H1 (cell line): ENCODE measurements at regions not wholly inside any gene's neighbourhood (a gene's known extent, or its start where the extent isn't known, plus 50 kb on each side); places are given as distances from the start of the nearest gene placed in this dataset.

Source experiments
- CTCF ChIA-PET: fragments of 300-600 bp; sonication (Branson Sonifier 250); formaldehyde crosslinking; loops from one replicate; lab custom pipeline; 2021; ENCODE audit not compliant: partially characterized antibody; lab: Charles Lee
- POLR2A ChIA-PET: fragments of 300-600 bp; sonication (Branson Sonifier 250); formaldehyde crosslinking; loops from one replicate; lab custom pipeline; 2021; ENCODE audit warnings: inconsistent platforms; ENCODE audit not compliant: partially characterized antibody; lab: Charles Lee
- DNase-seq, 2 experiments: peaks; one replicate each; pipeline versions ENCODE4 v3.0.0 to v3.0.0-alpha.2; 2010 to 2022; ENCODE audit warnings: low spot score in 2 of 2, low read depth in 1 of 2, mixed read lengths in 1 of 2
- FAIRE-seq: peaks from 2 replicates; lab custom pipeline; 2011; peaks lifted over from hg19 to GRCh38; lab: Jason Lieb, UNC
- H2AFZ ChIP-seq: 2 replicates; pipeline ENCODE4 v1.8.1; 2012; ENCODE audit warnings: low read length, inconsistent platforms
- H2AK5ac ChIP-seq: 2 replicates; pipeline ENCODE4 v1.6.1; 2013; ENCODE audit warnings: low read depth, low read length
- H2BK120ac ChIP-seq: replicated peaks from 2 replicates; pipeline ENCODE3; 2013; ENCODE audit warnings: low read depth, low read length, inconsistent platforms
- H2BK12ac ChIP-seq: 2 replicates; pipeline ENCODE4 v1.6.1; 2013; ENCODE audit warnings: low read depth, low read length
- H2BK15ac ChIP-seq: 2 replicates; pipeline ENCODE4 v1.6.1; 2013; ENCODE audit warnings: low read length
- H2BK20ac ChIP-seq: 2 replicates; pipeline ENCODE4 v1.6.1; 2013; ENCODE audit warnings: low read length
- H2BK5ac ChIP-seq: 2 replicates; pipeline ENCODE4 v1.6.1; 2013; ENCODE audit warnings: low read depth, low read length
- H3K14ac ChIP-seq: 2 replicates; pipeline ENCODE4 v1.6.1; 2013; ENCODE audit warnings: inconsistent platforms; ENCODE audit not compliant: insufficient read length
- H3K18ac ChIP-seq: 2 replicates; pipeline ENCODE4 v1.6.1; 2013; ENCODE audit warnings: low read length; ENCODE audit errors: extremely low read depth
- H3K23ac ChIP-seq: 2 replicates; pipeline ENCODE4 v1.6.1; 2013; ENCODE audit warnings: inconsistent platforms; ENCODE audit not compliant: insufficient read length
- H3K23me2 ChIP-seq: 2 replicates; pipeline ENCODE4 v1.6.1; 2013; ENCODE audit warnings: low read depth, low read length
- H3K27ac ChIP-seq: 2 replicates; pipeline ENCODE4 v1.6.1; 2011; ENCODE audit warnings: low read depth, low read length, inconsistent platforms
- H3K27me3 ChIP-seq, 4 experiments: replicated peaks in 1 of 4; 1 replicate in 1 of 4; 2 replicates in 3 of 4; pipeline versions ENCODE4 v1.6.1 to v1.8.1; 2011 to 2013; ENCODE audit warnings: low read length in 3 of 4, mild to moderate bottlenecking in 3 of 4, inconsistent platforms in 2 of 4, mixed read lengths in 2 of 4, moderate library complexity in 1 of 4; ENCODE audit not compliant: control insufficient read depth in 3 of 4, insufficient read depth in 3 of 4; ENCODE audit errors: extremely low read depth in 1 of 4
- H3K36me3 ChIP-seq, 4 experiments: 2 replicates each; pipeline versions ENCODE4 v1.6.1 to v1.8.1; 2011 to 2013; ENCODE audit warnings: mild to moderate bottlenecking in 4 of 4, low read length in 3 of 4, moderate library complexity in 2 of 4, control low read depth in 1 of 4, inconsistent platforms in 1 of 4; ENCODE audit not compliant: insufficient read depth in 4 of 4, control insufficient read depth in 2 of 4
- H3K4ac ChIP-seq: replicated peaks from 2 replicates; pipeline ENCODE3; 2013; ENCODE audit warnings: low read length, low read depth, mixed read lengths, inconsistent platforms; ENCODE audit not compliant: insufficient read length
- H3K4me1 ChIP-seq, 4 experiments: replicated peaks in 1 of 4; 1 replicate in 1 of 4; 2 replicates in 3 of 4; pipeline versions ENCODE4 v1.6.1 to v1.8.1; 2011 to 2013; ENCODE audit warnings: low read length in 3 of 4, inconsistent platforms in 2 of 4, mixed read lengths in 1 of 4; ENCODE audit not compliant: insufficient read depth in 4 of 4, control insufficient read depth in 3 of 4
- H3K4me2 ChIP-seq, 2 experiments: 2 replicates each; pipeline versions ENCODE4 v1.6.1 to v1.8.1; 2011 to 2013; ENCODE audit warnings: low read depth in 2 of 2, low read length in 2 of 2, control low read depth in 1 of 2, inconsistent platforms in 1 of 2, mild to moderate bottlenecking in 1 of 2; ENCODE audit not compliant: insufficient read depth in 1 of 2
- H3K4me3 ChIP-seq, 4 experiments: fragments of 200-600, 300-600 bp in 1 of 4; sonication (generic), shearing (Covaris generic), sonication (Bioruptor Twin) in 1 of 4; 2 replicates each; pipeline versions ENCODE4 v1.5.1 to v1.8.1; 2011 to 2016; ENCODE audit warnings: low read length in 4 of 4, low read depth in 3 of 4, control low read depth in 2 of 4, inconsistent platforms in 2 of 4, mild to moderate bottlenecking in 2 of 4, mixed read lengths in 1 of 4, moderate library complexity in 1 of 4; ENCODE audit not compliant: insufficient read depth in 2 of 4; ENCODE audit errors: extremely low read depth in 1 of 4
- H3K56ac ChIP-seq: replicated peaks from 2 replicates; pipeline ENCODE3; 2013; ENCODE audit warnings: low read depth, mild to moderate bottlenecking, mixed read lengths, low read length, inconsistent platforms; ENCODE audit not compliant: insufficient read length
- H3K79me1 ChIP-seq: 2 replicates; pipeline ENCODE4 v1.6.1; 2013; ENCODE audit warnings: low read depth, low read length, control low read depth
- H3K79me2 ChIP-seq, 2 experiments: 2 replicates each; pipeline versions ENCODE4 v1.6.1 to v1.8.1; 2012 to 2013; ENCODE audit warnings: low read length in 2 of 2, mild to moderate bottlenecking in 2 of 2, inconsistent platforms in 1 of 2; ENCODE audit not compliant: insufficient read depth in 2 of 2, control insufficient read depth in 1 of 2
- H3K9ac ChIP-seq, 4 experiments: replicated peaks in 1 of 4; 1 replicate in 1 of 4; 2 replicates in 3 of 4; pipeline versions ENCODE4 v1.6.1 to v1.8.1; 2011 to 2013; ENCODE audit warnings: low read depth in 3 of 4, low read length in 3 of 4, control low read depth in 2 of 4, mild to moderate bottlenecking in 2 of 4, moderate library complexity in 2 of 4, inconsistent platforms in 1 of 4; ENCODE audit errors: extremely low read depth in 1 of 4
- H3K9me3 ChIP-seq, 2 experiments: 2 replicates each; pipeline versions ENCODE4 v1.6.1 to v1.8.1; 2012 to 2013; ENCODE audit warnings: mild to moderate bottlenecking in 2 of 2, moderate library complexity in 2 of 2, control low read depth in 1 of 2, inconsistent platforms in 1 of 2, low read depth in 1 of 2, low read length in 1 of 2, mixed read lengths in 1 of 2; ENCODE audit not compliant: insufficient read depth in 2 of 2
- H4K20me1 ChIP-seq, 2 experiments: replicated peaks in 1 of 2; 2 replicates each; pipeline versions ENCODE3 to v1.8.1; 2011 to 2013; ENCODE audit warnings: inconsistent platforms in 2 of 2, low read length in 2 of 2, mild to moderate bottlenecking in 1 of 2; ENCODE audit not compliant: insufficient read depth in 2 of 2, control insufficient read depth in 1 of 2
- H4K5ac ChIP-seq: 2 replicates; pipeline ENCODE4 v1.6.1; 2013; ENCODE audit warnings: low read length, low read depth, mixed read lengths, inconsistent platforms; ENCODE audit not compliant: insufficient read length
- H4K8ac ChIP-seq: 2 replicates; pipeline ENCODE4 v1.8.0; 2013; ENCODE audit warnings: mild to moderate bottlenecking, moderate library complexity, low read length, inconsistent platforms; ENCODE audit not compliant: insufficient read depth; ENCODE audit errors: extremely low read depth
- H4K91ac ChIP-seq: replicated peaks from 2 replicates; pipeline ENCODE3; 2013; ENCODE audit warnings: low read length, mixed read lengths, inconsistent platforms; ENCODE audit not compliant: insufficient read length
- ASH2L ChIP-seq: fragments of 200-600, 300-600 bp; sonication (generic); IDR thresholded peaks from one replicate; pipeline ENCODE4 v1.7.1; 2017; ENCODE audit warnings: low read length
- BACH1 ChIP-seq: IDR thresholded peaks from 2 replicates; pipeline ENCODE4 v1.6.1; 2012; ENCODE audit warnings: low read length, improper control_type of control experiment
- CBX8 ChIP-seq: fragments of 300-800, 300-1000 bp; sonication (generic); IDR thresholded peaks from 2 replicates; pipeline ENCODE4 v1.7.1; 2016; ENCODE audit warnings: low read depth, low read length, borderline replicate concordance
- CHD1 ChIP-seq: IDR thresholded peaks from 2 replicates; pipeline ENCODE4 v1.6.1; 2012; ENCODE audit warnings: low read depth, low read length, improper control_type of control experiment
- EGR1 ChIP-seq: IDR thresholded peaks from 2 replicates; pipeline ENCODE4 v1.6.1; 2011; ENCODE audit warnings: low read depth, low read length, borderline replicate concordance
- FOSL1 ChIP-seq: IDR thresholded peaks from 2 replicates; pipeline ENCODE4 v1.6.1; 2011; ENCODE audit warnings: mild to moderate bottlenecking, low read depth, low read length, moderate library complexity; ENCODE audit not compliant: insufficient read depth
- GTF2F1 ChIP-seq: IDR thresholded peaks from 2 replicates; pipeline ENCODE4 v1.6.1; 2012; ENCODE audit warnings: low read depth, low read length, improper control_type of control experiment, borderline replicate concordance
- HDAC6 ChIP-seq: IDR thresholded peaks from one replicate; pipeline ENCODE4 v1.7.1; 2012; ENCODE audit warnings: low read depth, mild to moderate bottlenecking, inconsistent platforms, low read length, moderate library complexity
- NANOG ChIP-seq: IDR thresholded peaks from 2 replicates; pipeline ENCODE4 v1.6.1; 2011; ENCODE audit warnings: low read length, low read depth, mild to moderate bottlenecking, inconsistent platforms; ENCODE audit not compliant: insufficient read depth, poor library complexity, severe bottlenecking
- POLR2A ChIP-seq, 2 experiments: IDR thresholded peaks; 1 replicate in 1 of 2; 2 replicates in 1 of 2; pipeline ENCODE4 v1.6.1; 2011; ENCODE audit warnings: low read depth in 2 of 2, low read length in 2 of 2, mild to moderate bottlenecking in 2 of 2; ENCODE audit errors: control extremely low read depth in 1 of 2
- RNF2 ChIP-seq: fragments of 200-900, 300-1000 bp; sonication (generic); IDR thresholded peaks from 2 replicates; pipeline ENCODE4 v1.7.1; 2016; ENCODE audit warnings: borderline replicate concordance, low read depth, mild to moderate bottlenecking, antibody characterized with exemption, low read length; ENCODE audit not compliant: poor library complexity, severe bottlenecking; ENCODE audit errors: missing control alignments
- SP2 ChIP-seq: IDR thresholded peaks from 2 replicates; pipeline ENCODE4 v1.6.1; 2012; ENCODE audit warnings: mild to moderate bottlenecking, low read length, inconsistent platforms
- SP4 ChIP-seq: IDR thresholded peaks from 2 replicates; pipeline ENCODE4 v1.6.1; 2012; ENCODE audit warnings: low read length, inconsistent platforms
- TEAD4 ChIP-seq: IDR thresholded peaks from 2 replicates; pipeline ENCODE4 v1.6.1; 2012; ENCODE audit warnings: low read depth, low read length, inconsistent platforms, mixed read lengths
- WGBS, 2 experiments: shearing (Covaris generic) in 1 of 2; methylation state at CpG; one replicate each; pipeline versions ENCODE4 v1.1.6 to v1.1.7; 2013 to 2015; ENCODE audit warnings: low lambda C conversion rate in 2 of 2, mixed read lengths in 2 of 2, inconsistent platforms in 1 of 2, low coverage in 1 of 2, missing lambda C conversion rate in 1 of 2; ENCODE audit not compliant: insufficient replicate concordance in 2 of 2, insufficient coverage in 1 of 2, insufficient read length in 1 of 2; ENCODE audit errors: extremely low coverage in 1 of 2, missing lambda C conversion rate in 1 of 2; 5-methylcytosine and 5-hydroxymethylcytosine counted together
- TF ChIP-seq, protein P1 (sequence below): IDR thresholded peaks from 2 replicates; pipeline ENCODE4 v1.6.1; 2011; ENCODE audit warnings: low read depth, mild to moderate bottlenecking, low read length; ENCODE audit not compliant: insufficient read depth

DNA sequence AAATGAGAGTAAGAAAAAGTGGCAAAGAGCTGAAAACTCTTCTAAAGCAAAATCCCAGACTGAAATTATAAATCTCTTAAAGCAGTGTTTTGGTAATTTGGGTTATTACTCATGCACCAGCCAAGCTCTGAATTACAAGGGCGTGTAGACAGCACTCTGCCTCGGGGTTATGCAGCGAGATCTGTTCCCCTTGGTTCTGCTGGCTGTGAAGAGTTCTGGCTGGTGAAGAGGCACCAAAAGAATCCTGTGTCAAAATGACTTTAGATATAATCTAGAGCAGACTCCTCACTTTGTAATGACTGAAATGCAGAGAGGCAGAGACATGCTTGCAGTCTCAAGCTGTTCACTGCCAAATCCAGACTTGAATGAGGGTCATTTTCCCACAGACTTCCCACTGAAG, 461.8 kb upstream of the CXADR start:
- no peak for FAIRE-seq
- H2AFZ ChIP-seq: peak overlapping the region; percentile 60; the same call in 1 of the 2 replicates
- CTCF ChIA-PET: interaction anchor here (1.2 kb wide), 1 partner anchor 96 kb away, joined by 3 read pairs; no protein-coding TSS in a partner anchor
- TF ChIP-seq SP2 (no peak), EGR1 (no peak), RNF2 (no peak), POLR2A (IDR thresholded peaks at IDR 0.05; ENCODE audit: control extremely low read depth in 1 of 2, low read depth in 2 of 2, low read length in 2 of 2) (no peak), FOSL1 (no peak), BACH1 (no peak), SP4 (no peak), HDAC6 (no peak), CBX8 (no peak), TEAD4 (no peak), CHD1 (no peak), GTF2F1 (no peak), ASH2L (no peak), NANOG (no peak)
- TF ChIP-seq, protein P1, sequence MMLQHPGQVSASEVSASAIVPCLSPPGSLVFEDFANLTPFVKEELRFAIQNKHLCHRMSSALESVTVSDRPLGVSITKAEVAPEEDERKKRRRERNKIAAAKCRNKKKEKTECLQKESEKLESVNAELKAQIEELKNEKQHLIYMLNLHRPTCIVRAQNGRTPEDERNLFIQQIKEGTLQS: no peak

More for the DNA sequence above, 461.8 kb upstream of the CXADR start:
- no peak overlapping the region for H3K14ac ChIP-seq
- no peaks in the 10 kb centered on the region for H3K23me2 ChIP-seq
- no peaks in the 10 kb centered on the region for H3K79me1 ChIP-seq
- peaks cover 0 to 14% (median 4%) of the 10 kb centered on the region in 4 experiments; a peak in 5 of 7 replicates for H3K4me1 ChIP-seq
- H3K9ac ChIP-seq: no peak overlapping the region; a peak in 1 of 7 replicates
- peaks cover 0 to 2% of the 10 kb centered on the region in 2 experiments; a peak in 1 of 4 replicates for H3K9me3 ChIP-seq
- no peak overlapping the region for H2BK5ac ChIP-seq
- H3K23ac ChIP-seq: no peak overlapping the region
- no peak overlapping the region for H2BK120ac ChIP-seq
- no peak overlapping the region for H3K18ac ChIP-seq
- H3K4me2 ChIP-seq: no peak overlapping the region
- no peaks in the 10 kb centered on the region for H3K27me3 ChIP-seq
- no peak overlapping the region for H2AK5ac ChIP-seq
- DNase-seq: no peak
- H3K4ac ChIP-seq: no peak overlapping the region
- no peak overlapping the region for H2BK15ac ChIP-seq
- H2BK20ac ChIP-seq: no peak overlapping the region
- peaks cover 0 to 3% (median 0%) of the 10 kb centered on the region in 4 experiments; a peak in 1 of 8 replicates for H3K36me3 ChIP-seq
- H3K56ac ChIP-seq: no peak overlapping the region
- H3K4me3 ChIP-seq: no peak overlapping the region
- no peaks in the 10 kb centered on the region for H3K79me2 ChIP-seq
- no peaks in the 10 kb centered on the region for H4K20me1 ChIP-seq
- 64% methylated on average over 3 of the region's 3 CpGs; no CpG with 5 or more reads in 1 of the 2 experiments for WGBS, 2 experiments
- H4K5ac ChIP-seq: no peak overlapping the region
- H3K27ac ChIP-seq: no peak overlapping the region
- no peak overlapping the region for H4K8ac ChIP-seq
- H4K91ac ChIP-seq: no peak overlapping the region
- no peak overlapping the region for H2BK12ac ChIP-seq
- POLR2A ChIA-PET: no interaction called here
